GM13977 (cell line): ENCODE measurements at regions not wholly inside any gene's neighbourhood (a gene's known extent, or its start where the extent isn't known, plus 50 kb on each side); places are given as distances from the start of the nearest gene placed in this dataset.

ENCODE experiments used
- DNase-seq: peaks from one replicate; pipeline ENCODE4 v3.0.0; 2012; ENCODE audit warnings: low spot score
- CTCF ChIP-seq: IDR thresholded peaks from 2 replicates; pipeline ENCODE4 v1.5.1; 2012; ENCODE audit warnings: mild to moderate bottlenecking, control low read depth; ENCODE audit not compliant: insufficient read depth; ENCODE audit errors: extremely low read depth, missing control alignments
- in situ Hi-C: fragments of 300-500 bp; cut with MboI; formaldehyde crosslinking; loops from one replicate; pipeline ENCODE4 v1.12.0; 2022; ENCODE audit warnings: low sequenced_read_pairs, low pct_unique_long_range_greater_than_20kb, mixed read lengths, inconsistent platforms; ENCODE audit not compliant: unreplicated experiment

DNA sequence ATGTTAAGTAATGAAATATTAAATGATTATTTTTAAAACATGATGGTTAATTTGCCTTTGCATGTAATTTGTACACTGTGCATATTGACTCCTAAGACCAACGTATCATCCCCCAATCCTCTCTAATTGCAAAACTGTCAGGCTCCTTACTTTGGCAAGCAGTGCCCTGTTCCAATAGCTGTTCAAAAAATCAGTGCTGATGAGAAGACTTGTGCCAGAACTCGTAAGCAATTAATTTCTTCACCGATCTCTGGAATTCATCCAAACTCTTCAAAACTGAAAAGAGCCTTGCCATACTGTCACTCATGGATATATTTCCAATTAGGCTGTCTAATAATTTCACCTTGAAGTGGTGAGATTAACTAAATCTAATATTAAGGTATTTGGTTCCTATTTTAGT, 493.9 kb upstream of the NDST4 start:
- no peak for TF ChIP-seq CTCF
- no peak for DNase-seq
- in situ Hi-C loops = no loop called here

DNA sequence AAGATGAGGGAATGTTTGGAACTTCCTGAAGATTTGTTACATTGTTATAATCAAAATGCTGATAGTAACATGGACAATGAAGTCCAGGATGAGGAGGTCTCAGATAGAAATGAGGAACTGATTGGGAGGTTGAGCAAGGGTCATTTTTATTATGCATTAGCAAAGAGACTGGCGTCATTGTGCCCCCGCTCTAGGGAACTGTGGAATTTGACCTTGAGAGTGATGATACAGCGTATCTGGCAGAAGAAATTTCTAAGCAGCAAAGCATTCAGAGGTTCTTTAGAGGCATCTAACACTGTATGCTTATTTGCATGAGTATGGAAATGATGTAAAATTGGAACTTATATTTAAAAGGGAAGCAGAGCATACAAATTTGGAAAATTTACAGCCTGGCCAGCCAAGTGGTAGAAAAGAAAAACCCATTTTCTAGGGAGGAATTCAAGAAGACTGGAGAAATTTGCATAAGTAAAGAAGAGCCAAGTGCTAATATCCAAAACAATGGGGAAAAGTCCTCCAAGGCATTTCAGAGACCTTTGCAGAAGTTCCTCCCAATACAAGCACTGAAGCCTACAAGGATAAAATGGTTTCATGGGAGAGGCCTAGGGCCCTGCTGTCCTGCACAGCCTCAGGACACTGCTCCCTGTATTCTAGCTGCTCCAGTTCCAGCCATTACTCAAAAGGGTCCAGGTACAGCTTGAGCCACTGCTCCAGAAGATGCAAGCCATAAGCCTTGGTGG, 483.0 kb upstream of the NDST4 start:
- DNase-seq = no peak
- in situ Hi-C loops = no loop called here
- TF ChIP-seq CTCF = no peak

DNA sequence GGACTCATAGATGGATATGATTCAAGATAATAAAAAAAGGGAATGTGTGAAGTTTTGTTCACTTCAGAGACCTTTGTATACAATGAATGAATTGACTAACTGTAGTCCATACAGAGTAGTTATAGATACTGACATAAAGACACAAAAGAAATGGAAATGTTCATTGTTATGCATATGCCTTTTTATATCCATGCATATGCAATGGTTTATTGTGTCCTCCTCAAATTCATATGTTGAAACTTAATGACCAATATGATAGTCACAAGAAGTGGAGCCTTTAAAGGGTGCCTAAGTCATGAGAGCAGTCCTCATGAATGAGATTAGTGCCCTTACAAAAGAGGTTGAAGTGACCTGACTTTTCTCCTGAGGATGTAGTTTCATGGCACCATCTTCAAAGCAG, 467.5 kb upstream of the NDST4 start:
- no peak for TF ChIP-seq CTCF
- DNase-seq = no peak
- in situ Hi-C loops = no loop called here

GRCh38 chr4:115575851-115576250, 462.4 kb upstream of the NDST4 start:
- DNase-seq = no peak
- no peak for TF ChIP-seq CTCF
- in situ Hi-C loops = no loop called here

- in situ Hi-C loops = no loop called here
- no peak for DNase-seq
- TF ChIP-seq CTCF = no peak
These were observed 449.1 kb upstream of the NDST4 start for GRCh38 chr4:115562506-115562905.

DNA sequence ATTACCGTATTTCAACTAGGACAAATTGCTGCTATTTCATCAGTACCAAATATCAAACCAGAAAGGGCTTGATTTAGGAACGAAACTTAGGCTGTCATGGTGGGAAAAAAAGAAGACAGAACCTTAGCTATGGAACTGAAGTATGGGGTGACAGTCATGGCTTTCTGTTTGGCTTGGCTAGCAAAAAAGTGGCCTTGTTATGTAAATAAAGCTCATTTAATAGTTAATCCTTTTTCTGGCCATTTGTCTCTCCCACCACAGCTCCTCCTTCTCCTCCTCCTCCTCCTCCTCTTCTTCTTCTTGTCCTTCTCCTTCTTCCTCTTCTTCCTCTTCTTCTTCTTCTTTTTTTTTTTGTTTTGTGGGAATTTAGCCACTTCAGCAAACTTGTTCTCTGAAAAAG, 434.7 kb upstream of the NDST4 start:
- in situ Hi-C loops = loop anchor here (25.0 kb wide), 1 partner anchor 311 kb away; no protein-coding TSS in a partner anchor
- no peak for DNase-seq
- no peak for TF ChIP-seq CTCF
